IPS-18a (cell line): ENCODE measurements at regions not wholly inside any gene's neighbourhood (a gene's known extent, or its start where the extent isn't known, plus 50 kb on each side); places are given as distances from the start of the nearest gene placed in this dataset.
"Not testable (repeated sequence)": the region's sequence is repeated elsewhere in the genome, so short reads cannot be mapped to it uniquely, and the experiment has no call there.

Experiments
- H3K27ac ChIP-seq: one replicate; pipeline ENCODE4 v1.5.1; 2013; ENCODE audit warnings: low read length
- H3K27me3 ChIP-seq: one replicate; pipeline ENCODE4 v1.6.1; 2013; ENCODE audit warnings: mild to moderate bottlenecking, low read length; ENCODE audit not compliant: control insufficient read depth, insufficient read depth
- H3K36me3 ChIP-seq: one replicate; pipeline ENCODE4 v1.6.1; 2013; ENCODE audit warnings: low read depth, low read length; ENCODE audit not compliant: control insufficient read depth
- H3K4me1 ChIP-seq: one replicate; pipeline ENCODE4 v1.6.1; 2013; ENCODE audit warnings: low read depth, low read length; ENCODE audit not compliant: control insufficient read depth
- H3K4me3 ChIP-seq: one replicate; pipeline ENCODE4 v1.5.1; 2013; ENCODE audit warnings: low read length
- H3K9ac ChIP-seq: one replicate; pipeline ENCODE4 v1.6.1; 2013; ENCODE audit warnings: mild to moderate bottlenecking, low read length, moderate library complexity
- H3K9me3 ChIP-seq: one replicate; pipeline ENCODE4 v1.6.1; 2013; ENCODE audit warnings: low read depth, low read length; ENCODE audit not compliant: control insufficient read depth

DNA sequence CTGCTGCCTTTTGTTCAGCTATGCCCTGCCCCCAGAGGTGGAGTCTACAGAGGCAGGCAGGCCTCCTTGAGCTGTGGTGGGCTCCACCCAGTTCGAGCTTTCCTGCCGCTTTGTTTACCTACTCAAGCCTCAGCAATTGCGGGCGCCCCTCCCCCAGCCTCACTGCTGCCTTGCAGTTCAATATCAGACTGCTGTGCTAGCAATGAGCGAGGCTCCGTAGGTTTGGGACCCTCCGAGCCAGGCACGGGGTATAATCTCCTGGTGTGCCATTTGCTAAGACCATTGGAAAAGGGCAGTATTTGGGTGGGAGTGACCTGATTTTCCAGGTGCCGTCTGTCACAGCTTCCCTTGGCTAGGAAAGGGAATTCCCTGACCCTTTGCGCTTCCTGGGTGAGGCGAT lies 51.9 kb downstream of the DIPK2A start:
- not testable (repeated sequence) for H3K9me3 ChIP-seq, H3K4me3 ChIP-seq, H3K27me3 ChIP-seq, H3K27ac ChIP-seq, H3K9ac ChIP-seq, H3K4me1 ChIP-seq, H3K36me3 ChIP-seq

DNA sequence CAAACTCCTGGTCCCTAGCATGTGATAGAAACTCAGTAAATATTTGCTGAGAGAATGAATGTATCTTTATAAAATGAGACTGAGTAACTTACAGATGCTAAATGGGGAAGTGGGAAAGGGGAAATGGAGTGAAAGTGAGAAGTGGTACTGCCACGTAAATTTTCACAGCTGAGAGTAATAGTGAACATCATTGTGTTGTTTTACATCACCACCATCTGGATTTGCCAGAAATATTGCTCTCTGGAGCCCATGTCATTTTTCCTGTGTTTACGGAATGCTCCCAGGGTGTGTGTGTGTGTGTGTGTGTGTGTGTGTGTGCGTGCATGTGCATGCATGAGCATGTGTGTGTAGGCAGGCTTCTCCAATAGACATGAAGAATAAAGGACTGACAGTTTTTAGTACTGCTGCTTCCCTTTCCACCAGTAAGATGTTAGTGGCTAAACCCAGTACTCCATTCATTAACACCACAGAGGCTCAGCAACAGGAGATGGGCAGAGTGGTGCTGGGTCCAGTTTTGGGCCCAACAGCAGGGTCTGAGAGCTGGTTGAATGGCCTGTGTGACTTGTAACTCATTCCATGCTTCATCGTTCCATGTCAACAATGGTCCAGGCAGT lies 57.3 kb downstream of the DIPK2A start:
- Histone ChIP-seq H3K4me3 (no peak overlapping the region), H3K9ac (no peak overlapping the region), H3K36me3 (no peaks in the 10 kb centered on the region), H3K9me3 (no peaks in the 10 kb centered on the region), H3K27me3 (no peaks in the 10 kb centered on the region), H3K27ac (no peak overlapping the region), H3K4me1 (no peaks in the 10 kb centered on the region)

DNA sequence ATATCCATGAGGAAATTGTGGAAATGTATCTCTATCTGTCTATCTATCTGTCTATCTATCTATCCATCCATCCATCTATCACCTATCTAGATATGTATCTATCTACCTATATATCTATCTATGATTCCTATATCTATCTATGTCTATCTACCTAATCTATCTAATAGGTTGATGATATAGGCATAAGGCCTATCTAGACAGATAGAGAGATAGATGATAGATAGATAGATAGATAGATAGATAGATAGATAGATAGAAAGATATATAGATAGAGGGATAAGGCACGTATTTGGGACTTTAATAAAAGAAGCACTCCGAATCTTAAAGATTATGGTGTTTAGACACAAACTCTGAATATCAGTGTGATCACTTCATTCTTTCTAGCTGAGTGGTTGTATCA lies 58.1 kb downstream of the DIPK2A start:
- Histone ChIP-seq H3K4me3 (no peak overlapping the region), H3K9me3 (no peaks in the 10 kb centered on the region), H3K36me3 (no peaks in the 10 kb centered on the region), H3K27me3 (no peaks in the 10 kb centered on the region), H3K9ac (no peak overlapping the region), H3K4me1 (no peaks in the 10 kb centered on the region), H3K27ac (no peak overlapping the region)

DNA sequence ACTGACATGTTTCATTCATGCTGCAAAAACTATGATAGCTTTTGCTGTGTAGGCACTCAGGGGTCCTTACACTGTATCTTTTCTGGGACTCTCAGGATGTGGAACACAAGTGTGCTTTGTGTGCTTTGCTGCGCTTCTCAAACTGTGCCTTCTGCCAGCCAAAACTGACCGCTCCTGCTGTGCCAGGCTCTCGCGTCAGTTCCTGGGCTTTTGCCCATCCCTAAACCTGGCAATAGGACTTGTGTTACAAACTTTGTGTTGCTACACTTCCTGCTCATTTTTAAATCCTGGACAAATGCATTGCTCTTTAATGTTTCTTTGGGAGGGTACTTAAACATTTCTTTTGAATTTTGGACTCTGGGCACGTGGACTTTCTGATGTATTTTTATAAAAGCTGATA lies 60.3 kb downstream of the DIPK2A start:
- no peaks in the 10 kb centered on the region for H3K4me1 ChIP-seq
- H3K27ac ChIP-seq: no peak overlapping the region
- H3K4me3 ChIP-seq: no peak overlapping the region
- H3K9me3 ChIP-seq: no peaks in the 10 kb centered on the region
- H3K9ac ChIP-seq: no peak overlapping the region
- H3K27me3 ChIP-seq: no peaks in the 10 kb centered on the region
- H3K36me3 ChIP-seq: no peaks in the 10 kb centered on the region

DNA sequence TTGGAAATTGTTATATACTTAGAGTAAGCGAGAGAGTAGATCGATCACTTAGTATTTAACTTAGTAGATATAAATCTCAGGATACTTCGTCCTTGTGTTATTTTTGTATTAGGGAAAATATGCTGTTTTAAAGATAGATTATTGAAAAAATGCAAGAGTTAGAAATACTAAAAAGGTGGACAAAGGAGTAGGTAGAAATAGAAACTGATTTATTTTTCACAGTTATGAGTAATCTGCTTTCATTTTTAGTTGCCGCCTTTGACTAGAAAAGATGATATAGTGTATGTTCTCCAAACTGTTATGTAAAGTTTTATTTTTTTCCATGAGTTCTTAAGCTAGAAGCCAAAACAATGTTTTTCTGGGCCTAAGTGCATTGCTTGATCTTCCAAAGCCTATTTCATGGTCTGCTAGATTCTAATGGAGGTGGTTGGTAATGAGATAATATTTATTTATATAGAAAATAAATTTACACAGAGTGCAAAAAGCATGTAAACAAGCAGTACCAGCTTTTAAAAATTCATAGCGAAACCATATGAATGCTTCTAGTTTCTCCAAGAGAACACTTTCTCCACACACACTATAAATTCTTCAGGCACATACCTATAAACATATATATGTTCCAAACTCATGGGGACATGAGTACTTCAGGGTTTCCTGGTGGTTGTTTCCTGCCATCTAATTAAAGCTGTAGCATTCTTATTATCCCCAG lies 61.1 kb downstream of the DIPK2A start:
- Histone ChIP-seq H3K4me3 (no peak overlapping the region), H3K27me3 (no peaks in the 10 kb centered on the region), H3K4me1 (no peaks in the 10 kb centered on the region), H3K27ac (no peak overlapping the region), H3K9ac (no peak overlapping the region), H3K36me3 (no peaks in the 10 kb centered on the region), H3K9me3 (no peaks in the 10 kb centered on the region)

DNA sequence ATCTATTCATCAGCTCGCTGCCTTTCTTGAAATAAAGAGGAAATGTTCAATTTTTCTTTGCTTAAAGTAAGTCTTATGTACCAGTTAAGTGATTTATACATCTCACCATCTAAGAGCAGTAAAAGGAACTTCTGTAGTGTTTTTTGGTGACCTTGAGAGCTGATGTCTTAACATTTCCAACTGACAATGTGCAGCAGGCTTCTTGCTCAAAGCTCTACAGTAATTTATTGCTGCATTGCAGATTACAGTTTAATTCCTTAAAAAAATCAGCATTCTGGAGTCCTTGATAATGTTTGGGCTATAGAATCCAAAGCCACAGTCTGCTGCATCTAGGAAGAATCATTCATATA lies 61.6 kb downstream of the DIPK2A start:
- Histone ChIP-seq H3K36me3 (no peaks in the 10 kb centered on the region), H3K4me1 (no peaks in the 10 kb centered on the region), H3K9ac (no peak overlapping the region), H3K27me3 (no peaks in the 10 kb centered on the region), H3K9me3 (no peaks in the 10 kb centered on the region), H3K4me3 (no peak overlapping the region), H3K27ac (no peak overlapping the region)

DNA sequence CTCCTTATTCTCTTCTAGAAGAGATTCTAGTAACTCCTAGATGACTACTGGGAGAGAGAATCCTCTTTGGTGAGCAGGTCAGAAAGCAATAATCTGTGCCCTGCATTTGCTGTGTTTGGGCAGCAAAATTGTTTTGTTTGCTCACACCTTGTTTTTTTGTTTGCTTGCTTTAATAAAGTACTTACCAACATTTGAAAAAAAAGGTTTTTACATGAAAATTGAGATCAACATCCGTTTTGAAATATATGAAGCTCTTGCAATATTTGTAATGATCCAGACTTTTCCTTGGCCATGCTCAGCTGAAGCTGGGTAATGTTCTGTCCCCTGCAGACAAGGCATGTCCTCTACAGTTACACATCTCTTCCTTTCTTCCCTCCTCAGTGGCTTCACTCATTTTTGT lies 62.2 kb downstream of the DIPK2A start:
- no peaks in the 10 kb centered on the region for H3K36me3 ChIP-seq
- no peaks in the 10 kb centered on the region for H3K4me1 ChIP-seq
- no peaks in the 10 kb centered on the region for H3K9me3 ChIP-seq
- no peak overlapping the region for H3K9ac ChIP-seq
- H3K27me3 ChIP-seq: no peaks in the 10 kb centered on the region
- no peak overlapping the region for H3K27ac ChIP-seq
- no peak overlapping the region for H3K4me3 ChIP-seq

DNA sequence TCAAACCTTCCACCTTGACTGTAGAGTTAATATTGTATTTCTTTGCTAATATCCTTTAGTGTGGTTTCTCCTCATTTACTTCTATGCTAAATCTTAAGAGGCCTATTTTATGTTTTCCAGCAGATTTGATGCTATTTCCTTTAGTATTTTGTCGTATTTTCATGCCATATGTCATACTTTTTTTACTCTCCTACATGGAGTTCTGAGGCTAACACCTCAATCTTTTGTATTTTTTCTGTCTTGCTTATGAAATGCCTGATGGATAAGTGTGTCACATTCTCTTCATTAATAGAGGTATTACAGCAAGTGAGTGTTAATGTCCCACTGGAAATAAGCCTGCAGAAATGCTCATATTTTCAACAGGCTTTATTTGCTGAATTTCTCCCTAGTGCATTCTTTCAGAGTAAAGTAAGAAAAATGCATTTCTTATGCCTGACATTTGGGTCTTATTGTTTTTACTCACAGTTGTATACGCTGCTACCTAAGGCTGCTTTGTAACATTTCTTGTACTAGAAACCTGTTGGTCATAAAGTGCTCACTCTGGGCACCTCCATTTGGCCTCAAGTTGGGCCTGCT lies 63.2 kb downstream of the DIPK2A start:
- Histone ChIP-seq H3K27me3 (no peaks in the 10 kb centered on the region), H3K4me3 (no peak overlapping the region), H3K9me3 (no peaks in the 10 kb centered on the region), H3K36me3 (no peaks in the 10 kb centered on the region), H3K27ac (no peak overlapping the region), H3K4me1 (no peaks in the 10 kb centered on the region), H3K9ac (no peak overlapping the region)

DNA sequence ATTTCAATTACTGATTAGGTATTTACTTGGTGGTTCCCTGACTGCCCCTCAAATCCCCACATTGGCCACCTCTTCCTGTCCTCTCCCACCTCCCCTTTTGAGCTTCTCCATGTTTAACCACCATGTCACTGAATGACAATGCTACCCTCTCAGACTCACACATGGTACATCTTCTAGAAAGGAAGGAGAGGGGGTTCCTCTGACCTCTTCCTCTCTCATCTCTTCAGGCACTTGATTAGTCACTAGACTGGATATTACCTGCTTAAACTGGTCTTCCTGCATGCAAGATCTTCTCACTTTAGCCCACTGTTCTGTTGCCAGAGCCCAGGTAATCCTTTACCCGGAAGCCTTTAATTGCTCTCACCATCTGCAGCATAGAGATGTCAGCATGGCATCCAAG lies 64.9 kb downstream of the DIPK2A start:
- H3K27ac ChIP-seq: no peak overlapping the region
- no peaks in the 10 kb centered on the region for H3K4me1 ChIP-seq
- H3K4me3 ChIP-seq: no peak overlapping the region
- H3K9ac ChIP-seq: no peak overlapping the region
- H3K27me3 ChIP-seq: no peaks in the 10 kb centered on the region
- H3K9me3 ChIP-seq: no peaks in the 10 kb centered on the region
- no peaks in the 10 kb centered on the region for H3K36me3 ChIP-seq

DNA sequence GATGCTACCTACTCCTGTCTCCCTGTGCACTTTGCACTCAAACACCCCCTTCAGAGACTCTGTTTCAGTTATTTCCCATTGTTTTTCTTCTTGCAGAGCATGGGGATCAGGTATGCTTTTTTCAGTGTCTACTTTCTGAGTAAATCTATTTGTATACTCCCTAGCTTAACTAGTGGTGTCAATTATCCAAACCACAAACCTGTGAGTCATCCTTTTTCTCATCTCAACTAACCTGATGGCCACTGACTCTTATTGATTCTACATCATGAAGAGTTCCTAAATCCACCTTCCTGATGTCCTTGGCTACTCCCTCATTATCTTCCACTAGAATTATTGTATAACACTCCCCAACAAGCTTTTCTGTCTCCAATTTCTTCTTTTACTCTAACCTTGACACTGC lies 68.0 kb downstream of the DIPK2A start:
- H3K9me3 ChIP-seq: no peaks in the 10 kb centered on the region
- H3K9ac ChIP-seq: no peak overlapping the region
- H3K4me1 ChIP-seq: no peaks in the 10 kb centered on the region
- no peaks in the 10 kb centered on the region for H3K27me3 ChIP-seq
- no peaks in the 10 kb centered on the region for H3K36me3 ChIP-seq
- H3K4me3 ChIP-seq: no peak overlapping the region
- H3K27ac ChIP-seq: no peak overlapping the region

DNA sequence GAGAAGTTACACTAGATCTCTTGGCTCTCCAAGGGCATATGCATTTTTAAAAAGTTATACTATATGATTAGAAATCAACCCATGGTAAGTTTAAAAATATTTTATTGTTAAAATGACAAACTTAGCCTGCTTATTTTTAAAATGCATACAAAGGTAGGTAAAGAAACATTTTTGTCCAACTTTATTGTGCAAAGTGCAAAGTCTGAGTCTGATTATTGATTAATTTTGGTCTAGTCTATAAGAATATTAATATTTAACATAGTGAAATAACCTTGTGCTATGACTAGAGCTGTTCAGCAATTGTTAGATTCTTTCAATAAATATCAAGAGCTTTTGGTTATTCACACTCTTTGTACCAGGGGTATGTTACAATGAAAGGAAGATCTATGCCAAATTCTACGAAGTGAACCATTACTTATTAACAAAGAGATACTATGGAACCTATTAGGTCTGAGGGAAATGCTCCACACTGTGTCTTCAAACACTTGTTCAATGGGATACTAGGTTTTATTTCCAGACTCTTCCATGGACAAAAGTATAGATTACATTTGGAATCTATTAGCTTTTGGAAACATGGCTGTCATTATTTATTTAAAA lies 70.4 kb downstream of the DIPK2A start:
- H3K9ac ChIP-seq: no peak overlapping the region
- H3K27me3 ChIP-seq: no peaks in the 10 kb centered on the region
- H3K4me1 ChIP-seq: no peaks in the 10 kb centered on the region
- no peak overlapping the region for H3K27ac ChIP-seq
- H3K36me3 ChIP-seq: no peaks in the 10 kb centered on the region
- H3K9me3 ChIP-seq: no peaks in the 10 kb centered on the region
- no peak overlapping the region for H3K4me3 ChIP-seq

DNA sequence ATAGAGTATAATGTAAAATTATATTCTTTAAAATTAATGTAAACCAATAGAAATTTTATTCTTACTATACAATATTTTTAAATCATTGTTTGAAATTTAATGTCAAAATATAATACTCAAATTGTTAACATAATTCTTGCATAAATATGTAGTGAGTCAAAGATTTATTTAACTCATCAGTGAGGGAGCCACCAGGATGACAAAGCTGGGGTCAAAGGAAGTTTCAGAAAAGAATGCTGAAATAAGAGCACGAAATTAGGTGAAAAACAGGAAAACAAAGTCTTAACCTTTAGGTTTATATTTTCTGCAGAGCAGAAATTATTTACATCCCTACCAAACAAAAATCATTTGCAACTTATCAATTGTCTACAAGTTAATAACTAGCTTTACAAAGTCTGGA lies 74.1 kb downstream of the DIPK2A start:
- Histone ChIP-seq H3K27me3 (no peaks in the 10 kb centered on the region), H3K9me3 (no peaks in the 10 kb centered on the region), H3K9ac (no peak overlapping the region), H3K4me3 (no peak overlapping the region), H3K36me3 (no peaks in the 10 kb centered on the region), H3K27ac (no peak overlapping the region), H3K4me1 (no peaks in the 10 kb centered on the region)
